Smooth muscle cell (in vitro differentiated cells): ENCODE measurements at regions not wholly inside any gene's neighbourhood (a gene's known extent, or its start where the extent isn't known, plus 50 kb on each side); places are given as distances from the start of the nearest gene placed in this dataset.
"Not testable (repeated sequence)": the region's sequence is repeated elsewhere in the genome, so short reads cannot be mapped to it uniquely, and the experiment has no call there.

ENCODE experiments used
- DNase-seq: peaks from one replicate; lab custom pipeline; 2025; ENCODE audit not compliant: unreplicated experiment; lab: John Stamatoyannopoulos, UW
- H2AFZ ChIP-seq: fragments of 200-600 bp; sonication (generic); 2 replicates; pipeline ENCODE4 v1.6.0; 2016; ENCODE audit warnings: antibody characterized with exemption, low read depth, mild to moderate bottlenecking
- H3F3A ChIP-seq: fragments of 200-600 bp; sonication (generic); 2 replicates; pipeline ENCODE4 v1.6.0; 2017; ENCODE audit warnings: antibody characterized with exemption, low read depth
- H3K27ac ChIP-seq: fragments of 200-600 bp; sonication (generic); 2 replicates; pipeline ENCODE4 v1.5.1; 2016; ENCODE audit warnings: low read depth, mild to moderate bottlenecking
- H3K27me3 ChIP-seq: fragments of 200-600 bp; sonication (generic); 2 replicates; pipeline ENCODE4 v1.6.1; 2016; ENCODE audit warnings: low read depth, mild to moderate bottlenecking
- H3K36me3 ChIP-seq: fragments of 200-600 bp; sonication (generic); 2 replicates; pipeline ENCODE4 v1.5.1; 2016; ENCODE audit warnings: low read depth
- H3K4me1 ChIP-seq: fragments of 200-600 bp; sonication (generic); 2 replicates; pipeline ENCODE4 v1.5.1; 2016; ENCODE audit warnings: low read depth
- H3K4me2 ChIP-seq: fragments of 200-600 bp; sonication (generic); 2 replicates; pipeline ENCODE4 v1.6.0; 2016; ENCODE audit warnings: mild to moderate bottlenecking
- H3K4me3 ChIP-seq: fragments of 200-600 bp; sonication (generic); 2 replicates; pipeline ENCODE4 v1.5.1; 2016; ENCODE audit warnings: mild to moderate bottlenecking
- H3K79me2 ChIP-seq: fragments of 200-600 bp; sonication (generic); 2 replicates; pipeline ENCODE4 v1.6.0; 2016; ENCODE audit warnings: low read depth, mild to moderate bottlenecking
- H3K9ac ChIP-seq: fragments of 200-600 bp; sonication (generic); 2 replicates; pipeline ENCODE4 v1.6.0; 2016; ENCODE audit warnings: low read depth
- H3K9me3 ChIP-seq: fragments of 200-600 bp; sonication (generic); replicated peaks from 2 replicates; pipeline ENCODE4 v1.5.1; 2016; ENCODE audit warnings: low read depth
- H4K20me1 ChIP-seq: fragments of 200-600 bp; sonication (generic); 2 replicates; pipeline ENCODE4 v1.6.0; 2016; ENCODE audit warnings: low read depth
- CTCF ChIP-seq: fragments of 200-600 bp; sonication (generic); IDR thresholded peaks from 2 replicates; pipeline ENCODE4 v1.5.1; 2017; ENCODE audit warnings: borderline replicate concordance, mild to moderate bottlenecking, antibody characterized with exemption; ENCODE audit not compliant: insufficient read depth, poor library complexity, severe bottlenecking
- WGBS: methylation state at CpG from one replicate; pipeline ENCODE4 v1.1.7; 2016; ENCODE audit warnings: low lambda C conversion rate; 5-methylcytosine and 5-hydroxymethylcytosine counted together

GRCh38 chr9:85818971-85819370 is 77.2 kb upstream of the AGTPBP1 start:
- H3K4me1 ChIP-seq, H4K20me1 ChIP-seq, H3F3A ChIP-seq, H3K27ac ChIP-seq, H3K79me2 ChIP-seq, H3K9me3 ChIP-seq, H3K9ac ChIP-seq, H2AFZ ChIP-seq, H3K4me3 ChIP-seq, DNase-seq, H3K36me3 ChIP-seq, H3K27me3 ChIP-seq: not testable (repeated sequence)
- peak; percentile 48 for TF ChIP-seq CTCF
- peak overlapping the region; percentile 47 for H3K4me2 ChIP-seq
- 24% methylated on average over 2 of the region's 2 CpGs for WGBS

DNA sequence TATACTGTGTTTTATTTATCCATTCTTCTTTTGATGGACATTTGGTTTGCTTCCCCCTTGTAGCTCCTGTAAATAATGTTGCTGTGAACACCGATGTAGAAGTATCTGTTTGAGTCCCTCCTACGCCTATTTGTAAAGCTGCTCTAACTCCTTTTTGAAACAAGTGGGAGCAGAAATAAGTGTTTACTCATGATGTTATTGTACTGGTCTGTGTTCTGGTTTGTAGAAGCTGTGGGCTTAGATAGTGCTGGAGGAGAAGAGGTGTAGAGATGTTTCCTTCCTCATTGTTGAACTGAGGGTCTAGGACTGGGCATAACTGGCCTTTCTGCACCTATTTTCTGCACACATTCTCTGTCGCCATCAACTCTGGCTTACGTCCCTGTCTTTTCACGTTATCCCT is 78.8 kb upstream of the AGTPBP1 start:
- not testable (repeated sequence) for H3F3A ChIP-seq, H3K4me3 ChIP-seq, H3K36me3 ChIP-seq, DNase-seq, H3K79me2 ChIP-seq, H3K4me1 ChIP-seq, H3K27ac ChIP-seq, H4K20me1 ChIP-seq, H3K9ac ChIP-seq, H3K4me2 ChIP-seq, H3K9me3 ChIP-seq, H2AFZ ChIP-seq, H3K27me3 ChIP-seq
- WGBS, result 94% methylated on average over 5 of the region's 5 CpGs

GRCh38 chr9:85824949-85825348 is 83.2 kb upstream of the AGTPBP1 start:
- not testable (repeated sequence) for H3F3A ChIP-seq, H3K9me3 ChIP-seq, H3K27ac ChIP-seq, DNase-seq, H2AFZ ChIP-seq, H3K4me3 ChIP-seq, H3K4me1 ChIP-seq, H3K9ac ChIP-seq, H3K79me2 ChIP-seq, H3K36me3 ChIP-seq, H4K20me1 ChIP-seq, H3K27me3 ChIP-seq, H3K4me2 ChIP-seq
- WGBS, result 60% methylated on average over 1 of the region's 1 CpG
- TF ChIP-seq CTCF, result peak; percentile 36

GRCh38 chr9:85834591-85834990 is 92.8 kb upstream of the AGTPBP1 start:
- not testable (repeated sequence) for H3K36me3 ChIP-seq, H4K20me1 ChIP-seq, H3K9ac ChIP-seq, H3K79me2 ChIP-seq, H3K9me3 ChIP-seq, H3K4me1 ChIP-seq, H3F3A ChIP-seq, H3K4me2 ChIP-seq, DNase-seq, H3K4me3 ChIP-seq, H2AFZ ChIP-seq, H3K27ac ChIP-seq, H3K27me3 ChIP-seq
- WGBS, result 59% methylated on average over 1 of the region's 1 CpG

DNA sequence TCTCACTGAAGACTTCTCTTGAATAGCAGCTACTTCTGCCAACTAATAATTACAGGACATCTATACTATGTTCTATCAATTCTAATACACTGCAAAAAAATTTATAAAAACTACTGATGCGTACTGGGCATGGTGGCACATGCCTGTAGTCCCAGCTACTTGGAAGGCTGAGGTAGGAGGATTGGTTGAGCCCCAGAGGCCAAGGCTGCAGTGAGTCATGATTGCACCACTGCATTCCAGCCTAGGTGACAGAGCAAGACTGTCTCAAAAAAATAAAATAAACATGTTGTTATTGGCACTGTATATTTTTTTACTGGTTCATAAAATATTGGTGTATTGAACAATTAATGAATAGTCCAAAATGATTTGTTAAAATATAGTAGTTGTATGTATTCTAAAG is 97.0 kb upstream of the NAA35 start:
- H3K4me3 ChIP-seq, H3K4me1 ChIP-seq, H4K20me1 ChIP-seq, DNase-seq, H3K27ac ChIP-seq, H3K9ac ChIP-seq, H3K79me2 ChIP-seq, H3F3A ChIP-seq, H3K36me3 ChIP-seq, H3K27me3 ChIP-seq, H3K9me3 ChIP-seq, H3K4me2 ChIP-seq, H2AFZ ChIP-seq: not testable (repeated sequence)
- 100% methylated on average over 1 of the region's 1 CpG for WGBS

DNA sequence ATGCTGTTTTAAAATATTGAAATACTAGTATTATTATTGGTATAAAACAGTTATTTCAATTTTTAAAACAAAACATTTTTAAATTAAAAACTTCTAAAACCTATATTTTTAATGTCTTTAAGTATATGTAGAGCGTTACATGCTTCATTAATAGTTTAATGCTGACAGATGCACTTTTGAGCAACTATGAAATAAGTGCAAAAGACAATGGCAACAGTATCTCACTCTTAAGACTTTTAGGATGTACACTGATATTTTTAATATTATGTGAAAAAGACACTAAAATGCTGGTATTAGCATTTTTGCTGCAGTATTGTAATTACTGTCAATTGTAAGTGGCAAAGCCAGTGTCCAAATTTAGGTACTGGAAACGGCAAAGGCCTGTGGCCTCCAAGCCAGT is 93.2 kb upstream of the NAA35 start:
- not testable (repeated sequence) for H3F3A ChIP-seq, H3K4me1 ChIP-seq, H3K4me2 ChIP-seq, H3K9me3 ChIP-seq, H3K4me3 ChIP-seq, H3K36me3 ChIP-seq, H3K27me3 ChIP-seq, H4K20me1 ChIP-seq, H3K9ac ChIP-seq, H3K27ac ChIP-seq, DNase-seq, H2AFZ ChIP-seq, H3K79me2 ChIP-seq
- WGBS, result 94% methylated on average over 2 of the region's 2 CpGs
